Activated T-cell treated with anti-CD3 and anti-CD28 coated beads for 24 hours (primary cell): ENCODE measurements at regions not wholly inside any gene's neighbourhood (a gene's known extent, or its start where the extent isn't known, plus 50 kb on each side); places are given as distances from the start of the nearest gene placed in this dataset.

Experiments
- DNase-seq: peaks from one replicate; pipeline ENCODE4 v3.0.0-alpha.2; 2020; ENCODE audit warnings: low read depth

- no peak for DNase-seq
Observed at GRCh38 chr3:10763817-10764258, 52.2 kb upstream of the SLC6A11 start.

- no peak for DNase-seq
Observed at GRCh38 chr3:10764259-10765051, 51.6 kb upstream of the SLC6A11 start.

GRCh38 chr3:10766049-10766705 lies 49.9 kb upstream of the SLC6A11 start:
- no peak for DNase-seq
